HEK293 (cell line): ENCODE measurements at regions not wholly inside any gene's neighbourhood (a gene's known extent, or its start where the extent isn't known, plus 50 kb on each side); places are given as distances from the start of the nearest gene placed in this dataset.
A peak's percentile ranks its signal among the peaks of the same experiment; 100 is the strongest.

Source experiments
- CTCF ChIA-PET: fragments of 350-600 bp; formaldehyde crosslinking; extraction: SDS; loops from one replicate; lab custom pipeline; 2021; ENCODE audit warnings: antibody characterized with exemption; lab: Yijun Ruan, JAX
- POLR2A ChIA-PET: fragments of 300-600 bp; formaldehyde crosslinking; extraction: SDS; loops from one replicate; lab custom pipeline; 2020; ENCODE audit warnings: antibody characterized with exemption, inconsistent platforms; lab: Yijun Ruan, JAX
- H3K27ac ChIP-seq: fragments of 200-500 bp; sonication (Bioruptor generic); 2 replicates; pipeline ENCODE4 v1.5.1; 2014; ENCODE audit warnings: low read depth, low read length, control low read depth, inconsistent platforms; ENCODE audit errors: extremely low read depth
- H3K36me3 ChIP-seq, 2 experiments: fragments of 200-500 bp in 1 of 2; sonication (Bioruptor generic) in 1 of 2; 1 replicate in 1 of 2; 2 replicates in 1 of 2; pipeline ENCODE4 v1.5.1; 2014 to 2017; ENCODE audit warnings: inconsistent platforms in 2 of 2, low read length in 2 of 2; ENCODE audit not compliant: control insufficient read depth in 2 of 2, insufficient read depth in 1 of 2
- H3K4me1 ChIP-seq: fragments of 200-500 bp; sonication (Bioruptor generic); 2 replicates; pipeline ENCODE4 v1.5.1; 2014; ENCODE audit warnings: mild to moderate bottlenecking, low read length, inconsistent platforms; ENCODE audit not compliant: control insufficient read depth, insufficient read depth
- H3K4me3 ChIP-seq: 2 replicates; pipeline ENCODE4 v1.5.1; 2011; ENCODE audit warnings: low read depth, mild to moderate bottlenecking, control low read depth, low read length, moderate library complexity
- H3K9me3 ChIP-seq: fragments of 200-500 bp; sonication (Bioruptor generic); 2 replicates; pipeline ENCODE4 v1.5.1; 2014; ENCODE audit warnings: low read depth, low read length, inconsistent platforms; ENCODE audit not compliant: control insufficient read depth, insufficient read depth
- BCL6B ChIP-seq: fragments of 450-650 bp; formaldehyde crosslinking; IDR thresholded peaks from 2 replicates; pipeline ENCODE4 v1.5.1; 2017; ENCODE audit warnings: missing biosample characterization, missing genetic modification characterization
- EGR2 ChIP-seq: fragments of 450-650 bp; formaldehyde crosslinking; IDR thresholded peaks from 2 replicates; pipeline ENCODE4 v1.5.1; 2016; ENCODE audit warnings: low read depth, missing biosample characterization, missing genetic modification characterization
- REPIN1 ChIP-seq: fragments of 450-650 bp; formaldehyde crosslinking; IDR thresholded peaks from 2 replicates; pipeline ENCODE4 v1.5.1; 2017; ENCODE audit warnings: missing biosample characterization, missing genetic modification characterization, low read depth
- SCRT1 ChIP-seq: fragments of 450-650 bp; formaldehyde crosslinking; IDR thresholded peaks from 2 replicates; pipeline ENCODE4 v1.5.1; 2016; ENCODE audit warnings: missing biosample characterization, missing genetic modification characterization, borderline replicate concordance
- TCF7L2 ChIP-seq: IDR thresholded peaks from 2 replicates; pipeline ENCODE4 v1.6.1; 2011; ENCODE audit warnings: low read depth, mild to moderate bottlenecking, inconsistent platforms, low read length, moderate library complexity, borderline replicate concordance
- ZBTB1 ChIP-seq: fragments of 450-650 bp; formaldehyde crosslinking; IDR thresholded peaks from 2 replicates; pipeline ENCODE4 v1.5.1; 2016; ENCODE audit warnings: missing biosample characterization, missing genetic modification characterization
- ZFHX2 ChIP-seq: fragments of 450-650 bp; formaldehyde crosslinking; conservative IDR thresholded peaks from 2 replicates; pipeline ENCODE4 v1.5.1; 2016; ENCODE audit warnings: missing biosample characterization, missing genetic modification characterization
- ZNF248 ChIP-seq: fragments of 450-650 bp; formaldehyde crosslinking; IDR thresholded peaks from 2 replicates; pipeline ENCODE4 v1.5.1; 2017; ENCODE audit warnings: missing biosample characterization, missing genetic modification characterization
- ZNF394 ChIP-seq: fragments of 450-650 bp; formaldehyde crosslinking; IDR thresholded peaks from 2 replicates; pipeline ENCODE4 v1.5.1; 2016; ENCODE audit warnings: missing biosample characterization, missing genetic modification characterization, mild to moderate bottlenecking, moderate library complexity, borderline replicate concordance
- ZNF473 ChIP-seq: fragments of 450-650 bp; formaldehyde crosslinking; IDR thresholded peaks from 2 replicates; pipeline ENCODE4 v1.5.1; 2017; ENCODE audit warnings: missing biosample characterization, missing genetic modification characterization
- ZNF560 ChIP-seq: fragments of 450-650 bp; formaldehyde crosslinking; IDR thresholded peaks from 2 replicates; pipeline ENCODE4 v1.5.1; 2017; ENCODE audit warnings: missing biosample characterization, missing genetic modification characterization, borderline replicate concordance
- ZNF623 ChIP-seq: fragments of 450-650 bp; formaldehyde crosslinking; IDR thresholded peaks from 2 replicates; pipeline ENCODE4 v1.5.1; 2016; ENCODE audit warnings: missing biosample characterization, missing genetic modification characterization
- ZNF830 ChIP-seq: fragments of 450-650 bp; IDR thresholded peaks from 2 replicates; pipeline ENCODE4 v1.5.0; 2018; ENCODE audit warnings: missing biosample characterization, missing genetic modification characterization, low read depth, mild to moderate bottlenecking, moderate library complexity
- ZSCAN18 ChIP-seq: fragments of 450-650 bp; formaldehyde crosslinking; IDR thresholded peaks from 2 replicates; pipeline ENCODE4 v1.5.1; 2016; ENCODE audit warnings: missing biosample characterization, missing genetic modification characterization
- TF ChIP-seq, protein P1 (sequence below): fragments of 450-650 bp; formaldehyde crosslinking; IDR thresholded peaks from 2 replicates; pipeline ENCODE4 v1.5.1; 2017; ENCODE audit warnings: missing biosample characterization, missing genetic modification characterization
- TF ChIP-seq, protein P2 (sequence below): fragments of 450-650 bp; formaldehyde crosslinking; IDR thresholded peaks from 2 replicates; pipeline ENCODE4; 2016; ENCODE audit warnings: missing biosample characterization, missing genetic modification characterization

DNA sequence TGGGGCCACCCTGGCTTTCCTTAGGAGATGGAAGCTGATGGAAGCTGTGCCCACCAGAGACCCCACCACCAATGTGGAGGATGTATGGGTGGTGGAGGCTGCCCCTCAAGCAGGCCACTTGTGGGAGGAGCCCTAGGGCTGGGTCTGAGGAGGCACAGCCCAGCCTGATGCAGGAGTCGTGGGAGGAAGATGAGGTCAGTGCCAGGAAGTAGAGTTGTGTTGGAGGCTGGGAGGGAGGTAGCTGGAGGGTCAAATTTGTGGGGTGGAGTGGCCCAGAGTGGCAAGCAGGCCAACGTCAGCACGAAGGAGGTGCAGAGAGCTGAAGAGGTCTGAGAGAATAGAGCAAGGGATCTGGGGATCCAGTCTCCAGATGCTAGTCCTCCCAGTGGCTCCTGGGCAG lies 119.0 kb upstream of the USP24 start:
- Histone ChIP-seq H3K4me1 (no peaks in the 10 kb centered on the region), H3K4me3 (no peak overlapping the region), H3K9me3 (no peaks in the 10 kb centered on the region), H3K36me3 (no peaks in the 10 kb centered on the region), H3K27ac (no peak overlapping the region)
- ChIA-PET POLR2A (no interaction called here), CTCF (no interaction called here)
- peak; percentile 88 for TF ChIP-seq EGR2 (tag by site-specific recombination)
- TF ChIP-seq ZFHX2 (tag by site-specific recombination) = peak; percentile 84
- TF ChIP-seq TCF7L2 = no peak
- TF ChIP-seq ZNF830 = no peak

DNA sequence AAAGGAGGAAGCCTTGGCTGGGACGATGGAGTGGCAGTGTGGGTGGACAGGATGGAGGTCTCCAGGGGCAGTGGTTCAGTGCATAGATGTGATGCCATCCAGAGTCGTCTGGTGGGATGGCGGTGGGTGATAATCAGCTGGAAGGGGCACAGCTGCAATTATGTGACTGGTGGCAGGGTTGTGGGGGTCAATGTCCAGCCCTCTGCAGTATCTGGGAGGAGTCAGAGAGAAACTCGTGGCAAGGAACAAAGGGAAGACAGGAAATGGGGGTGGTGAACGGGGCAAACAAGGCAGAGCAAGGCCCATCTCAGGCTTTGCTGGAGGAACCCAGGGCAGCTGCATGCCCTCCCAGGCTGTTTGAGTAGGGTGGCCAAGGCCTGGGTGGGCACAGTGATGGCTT lies 118.3 kb upstream of the USP24 start:
- ChIA-PET CTCF (no interaction called here), POLR2A (no interaction called here)
- no peak overlapping the region for H3K27ac ChIP-seq

GRCh38 chr1:55331351-55331750 lies 116.2 kb upstream of the USP24 start:
- Histone ChIP-seq H3K27ac (no peak overlapping the region), H3K4me1 (no peaks in the 10 kb centered on the region), H3K36me3 (no peaks in the 10 kb centered on the region), H3K9me3 (no peaks in the 10 kb centered on the region), H3K4me3 (no peak overlapping the region)
- no peak for TF ChIP-seq ZNF473 (tag by site-specific recombination)
- POLR2A ChIA-PET = no interaction called here
- CTCF ChIA-PET = no interaction called here

More for the DNA sequence above, 118.3 kb upstream of the USP24 start:
- no peaks in the 10 kb centered on the region for H3K9me3 ChIP-seq
- no peak for TF ChIP-seq ZNF248 (tag by site-specific recombination)
- no peak for TF ChIP-seq BCL6B (tag by site-specific recombination)
- TF ChIP-seq REPIN1 (tag by site-specific recombination) = no peak
- TF ChIP-seq, protein P1, sequence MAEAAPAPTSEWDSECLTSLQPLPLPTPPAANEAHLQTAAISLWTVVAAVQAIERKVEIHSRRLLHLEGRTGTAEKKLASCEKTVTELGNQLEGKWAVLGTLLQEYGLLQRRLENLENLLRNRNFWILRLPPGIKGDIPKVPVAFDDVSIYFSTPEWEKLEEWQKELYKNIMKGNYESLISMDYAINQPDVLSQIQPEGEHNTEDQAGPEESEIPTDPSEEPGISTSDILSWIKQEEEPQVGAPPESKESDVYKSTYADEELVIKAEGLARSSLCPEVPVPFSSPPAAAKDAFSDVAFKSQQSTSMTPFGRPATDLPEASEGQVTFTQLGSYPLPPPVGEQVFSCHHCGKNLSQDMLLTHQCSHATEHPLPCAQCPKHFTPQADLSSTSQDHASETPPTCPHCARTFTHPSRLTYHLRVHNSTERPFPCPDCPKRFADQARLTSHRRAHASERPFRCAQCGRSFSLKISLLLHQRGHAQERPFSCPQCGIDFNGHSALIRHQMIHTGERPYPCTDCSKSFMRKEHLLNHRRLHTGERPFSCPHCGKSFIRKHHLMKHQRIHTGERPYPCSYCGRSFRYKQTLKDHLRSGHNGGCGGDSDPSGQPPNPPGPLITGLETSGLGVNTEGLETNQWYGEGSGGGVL (tag by site-specific recombination) = no peak
- TF ChIP-seq, protein P2, sequence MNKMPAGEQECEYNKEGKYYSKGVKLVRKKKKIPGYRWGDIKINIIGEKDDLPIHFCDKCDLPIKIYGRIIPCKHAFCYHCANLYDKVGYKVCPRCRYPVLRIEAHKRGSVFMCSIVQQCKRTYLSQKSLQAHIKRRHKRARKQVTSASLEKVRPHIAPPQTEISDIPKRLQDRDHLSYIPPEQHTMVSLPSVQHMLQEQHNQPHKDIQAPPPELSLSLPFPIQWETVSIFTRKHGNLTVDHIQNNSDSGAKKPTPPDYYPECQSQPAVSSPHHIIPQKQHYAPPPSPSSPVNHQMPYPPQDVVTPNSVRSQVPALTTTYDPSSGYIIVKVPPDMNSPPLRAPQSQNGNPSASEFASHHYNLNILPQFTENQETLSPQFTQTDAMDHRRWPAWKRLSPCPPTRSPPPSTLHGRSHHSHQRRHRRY = no peak
- no peak for TF ChIP-seq ZBTB1 (tag by site-specific recombination)
- TF ChIP-seq ZSCAN18 (tag by site-specific recombination) = no peak
- no peak for TF ChIP-seq ZNF560
- no peak for TF ChIP-seq ZNF623
- TF ChIP-seq ZNF394 = no peak
- no peak for TF ChIP-seq SCRT1 (tag by site-specific recombination)
- H3K4me1 ChIP-seq = no peaks in the 10 kb centered on the region
- H3K36me3 ChIP-seq = no peaks in the 10 kb centered on the region
- no peak overlapping the region for H3K4me3 ChIP-seq
